HG03469 (cell line): ENCODE measurements at regions not wholly inside any gene's neighbourhood (a gene's known extent, or its start where the extent isn't known, plus 50 kb on each side); places are given as distances from the start of the nearest gene placed in this dataset.

Source experiments
- ATAC-seq: cut with Tn5 transposase; IDR thresholded peaks from one replicate; pipeline ENCODE4 v1.9.1; 2021; ENCODE audit warnings: mild to moderate bottlenecking, moderate library complexity, moderate number of reproducible peaks; ENCODE audit not compliant: unreplicated experiment

- ATAC-seq = no peak
These were observed 180.4 kb downstream of the URI1 start for GRCh38 chr19:30122431-30122830.

GRCh38 chr19:30123119-30123518 is 181.1 kb downstream of the URI1 start:
- ATAC-seq = no peak

- ATAC-seq = no peak
These were observed 181.6 kb downstream of the URI1 start for GRCh38 chr19:30123611-30124010.

- no peak for ATAC-seq
These were observed 186.2 kb downstream of the URI1 start for GRCh38 chr19:30128211-30128610.

GRCh38 chr19:30130356-30131122 is 188.5 kb downstream of the URI1 start:
- ATAC-seq = no peak

GRCh38 chr19:30131246-30131645 is 189.2 kb downstream of the URI1 start:
- no peak for ATAC-seq

- ATAC-seq = no peak
These were observed 189.8 kb downstream of the URI1 start for GRCh38 chr19:30131722-30132291.

- no peak for ATAC-seq
These were observed 190.5 kb downstream of the URI1 start for GRCh38 chr19:30132343-30133075.

GRCh38 chr19:30133803-30134202 is 191.8 kb downstream of the URI1 start:
- ATAC-seq = no peak

GRCh38 chr19:30135093-30135757 is 193.2 kb downstream of the URI1 start:
- no peak for ATAC-seq

- no peak for ATAC-seq
These were observed 193.8 kb downstream of the URI1 start for GRCh38 chr19:30135797-30136196.

GRCh38 chr19:30136611-30137195 is 194.7 kb downstream of the URI1 start:
- no peak for ATAC-seq

- ATAC-seq = no peak
These were observed 195.7 kb downstream of the URI1 start for GRCh38 chr19:30137747-30138146.

GRCh38 chr19:30144242-30144758 is 202.3 kb downstream of the URI1 start:
- no peak for ATAC-seq

GRCh38 chr19:30144802-30145201 is 202.8 kb downstream of the URI1 start:
- ATAC-seq = no peak

- no peak for ATAC-seq
These were observed 203.4 kb downstream of the URI1 start for GRCh38 chr19:30145467-30145866.

- no peak for ATAC-seq
These were observed 204.3 kb downstream of the URI1 start for GRCh38 chr19:30146346-30146745.

- no peak for ATAC-seq
These were observed 206.2 kb downstream of the URI1 start for GRCh38 chr19:30148039-30148790.

GRCh38 chr19:30148803-30149202 is 206.8 kb downstream of the URI1 start:
- no peak for ATAC-seq

- no peak for ATAC-seq
These were observed 207.3 kb downstream of the URI1 start for GRCh38 chr19:30149300-30149699.
